NCI-H2227 treated with DMSO at 0.1 percent for 48 hours (cell line): ENCODE measurements at regions not wholly inside any gene's neighbourhood (a gene's known extent, or its start where the extent isn't known, plus 50 kb on each side); places are given as distances from the start of the nearest gene placed in this dataset.
"Not testable (repeated sequence)": the region's sequence is repeated elsewhere in the genome, so short reads cannot be mapped to it uniquely, and the experiment has no call there.

Source experiments
- DNase-seq: peaks from one replicate; lab custom pipeline; 2025; lab: John Stamatoyannopoulos, UW

DNA sequence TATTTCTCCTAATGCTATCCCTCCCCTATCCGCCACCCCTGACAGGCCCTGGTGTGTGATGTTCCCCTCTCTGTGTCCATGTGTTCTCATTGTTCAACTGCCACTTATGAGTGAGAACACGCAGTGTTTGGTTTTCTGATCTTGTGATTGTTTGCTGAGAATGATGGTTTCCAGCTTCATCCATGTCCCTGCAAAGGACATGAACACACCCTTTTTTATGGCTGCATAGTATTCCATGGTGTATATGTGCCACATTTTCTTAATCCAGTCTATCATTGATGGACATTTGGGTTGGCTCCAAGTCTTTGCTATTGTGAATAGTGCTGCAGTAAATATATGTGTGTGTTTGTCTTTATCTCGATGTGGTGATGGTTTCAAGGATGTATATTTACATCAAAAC lies 353.4 kb downstream of the PTPRU start:
- DNase-seq, result not testable (repeated sequence)

DNA sequence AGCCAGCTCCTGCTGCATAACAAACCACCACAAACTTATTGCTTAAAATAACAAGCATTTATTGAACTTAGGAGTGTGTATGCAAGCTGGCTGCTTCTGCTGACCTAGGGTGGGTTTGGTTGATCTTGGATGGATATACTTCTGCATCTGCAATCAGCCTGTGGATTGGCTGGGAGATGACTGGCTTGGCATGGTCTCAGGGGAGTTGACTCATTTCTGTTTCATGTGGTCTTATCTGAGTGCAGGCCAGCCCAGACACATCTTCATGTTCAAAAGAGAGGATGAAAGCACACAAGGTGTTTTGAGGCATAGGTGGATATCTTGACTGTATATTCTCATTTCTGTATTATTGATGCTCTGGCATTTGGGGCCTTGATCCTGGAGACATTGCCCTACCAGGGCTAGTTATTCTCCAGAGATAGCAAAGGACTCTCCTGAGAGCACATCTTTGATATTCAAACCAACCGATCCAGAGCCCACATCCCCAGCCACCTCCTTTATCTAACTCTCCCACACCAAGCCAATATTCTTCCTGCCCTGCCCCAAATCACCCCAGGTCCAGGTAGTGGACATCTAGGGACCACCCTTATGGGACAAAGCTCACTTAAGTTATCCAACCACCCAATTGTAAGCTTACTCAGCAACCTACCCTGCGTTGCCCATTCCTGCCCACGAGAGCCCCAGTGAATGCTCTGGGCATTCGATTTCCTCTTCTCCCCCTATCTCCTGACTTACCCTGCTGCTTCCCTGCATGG lies 350.8 kb downstream of the PTPRU start:
- DNase-seq, result no peak

- no peak for DNase-seq
Measured at GRCh38 chr1:29586215-29586614, 349.9 kb downstream of the PTPRU start.

GRCh38 chr1:29585656-29586055 lies 349.3 kb downstream of the PTPRU start:
- DNase-seq, result no peak

DNA sequence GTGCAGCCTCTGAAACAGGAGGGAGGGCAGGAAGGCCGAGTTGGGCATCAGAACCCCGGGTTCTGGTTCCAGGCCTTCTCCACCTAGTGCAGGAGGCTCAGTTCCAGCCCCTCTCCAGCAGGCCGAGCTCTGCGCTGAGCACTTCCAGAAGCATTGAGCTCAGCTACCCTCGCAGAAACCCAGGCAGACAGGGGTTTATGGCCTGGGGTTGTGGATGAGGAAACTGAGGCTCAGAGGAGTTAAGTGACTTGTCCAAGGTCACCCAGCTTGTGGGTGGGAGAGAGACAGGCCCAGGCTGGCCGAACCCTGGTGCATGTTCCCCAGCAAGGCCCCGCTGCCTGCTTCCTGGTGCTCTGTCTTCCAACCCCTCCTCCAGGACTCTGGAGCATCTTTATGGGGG lies 348.9 kb downstream of the PTPRU start:
- DNase-seq, result no peak

DNA sequence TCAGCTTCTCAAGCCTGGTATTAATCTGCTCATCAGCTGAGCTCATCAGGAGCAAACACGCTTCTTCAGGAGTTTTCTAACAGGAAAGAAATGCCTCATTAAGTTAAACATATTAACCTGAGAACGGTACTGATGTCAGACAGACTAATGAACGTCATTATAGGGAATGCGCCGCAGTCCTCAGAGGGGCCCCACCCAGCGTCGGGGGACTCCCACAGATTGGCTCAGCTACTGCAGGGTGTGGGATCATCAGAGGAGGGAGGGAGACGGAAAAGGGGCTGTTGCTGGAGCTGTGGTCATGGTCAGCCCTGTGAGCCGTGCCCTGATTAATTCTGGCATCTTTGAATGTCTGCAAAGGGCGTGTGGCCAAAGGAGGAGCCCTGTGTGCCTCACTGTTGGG lies 348.5 kb downstream of the PTPRU start:
- DNase-seq, result no peak

GRCh38 chr1:29584362-29584761 lies 348.0 kb downstream of the PTPRU start:
- no peak for DNase-seq

DNA sequence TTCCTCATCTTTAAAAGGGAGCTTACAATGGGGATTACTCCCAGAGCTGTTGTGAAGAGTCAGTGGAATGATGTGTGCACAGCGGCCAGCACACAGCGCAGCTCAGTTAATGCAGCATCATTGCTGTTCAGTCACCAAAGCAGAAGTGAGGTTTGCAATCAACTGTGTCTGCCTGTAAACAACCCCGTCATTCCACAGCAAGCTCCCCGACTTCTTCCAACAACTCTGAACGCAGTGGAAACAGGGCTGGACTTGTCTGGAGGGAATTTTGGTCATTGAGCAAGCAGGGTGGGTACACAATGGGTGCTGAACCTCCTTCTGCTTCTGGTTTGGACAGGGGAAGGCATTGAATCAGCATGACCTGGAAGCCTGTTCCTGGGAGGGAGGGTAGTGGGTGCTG lies 347.4 kb downstream of the PTPRU start:
- DNase-seq, result no peak

GRCh38 chr1:29581256-29581655 lies 344.9 kb downstream of the PTPRU start:
- no peak for DNase-seq

- DNase-seq, result no peak
Measured at GRCh38 chr1:29579821-29580425, 343.6 kb downstream of the PTPRU start.

GRCh38 chr1:29577512-29577911 lies 341.2 kb downstream of the PTPRU start:
- no peak for DNase-seq

DNA sequence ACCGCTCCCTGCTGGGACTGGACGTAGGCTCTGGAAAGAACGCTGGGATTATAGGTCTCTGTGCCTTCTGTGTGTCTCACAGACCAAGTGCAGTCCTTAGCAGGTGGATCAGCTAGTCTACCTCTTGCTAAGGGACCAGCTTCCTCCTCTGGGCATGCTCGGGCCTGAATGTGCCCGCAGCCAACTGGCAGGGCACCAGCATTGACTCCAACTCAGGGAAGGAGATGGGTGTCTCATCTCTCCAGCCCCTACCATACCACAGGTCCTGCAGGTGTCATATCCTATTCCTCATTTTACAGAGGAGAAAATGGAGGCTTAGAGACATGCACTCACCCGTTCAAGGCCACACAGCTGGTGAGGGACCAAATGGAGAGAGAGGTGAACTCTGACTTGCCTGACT lies 340.2 kb downstream of the PTPRU start:
- no peak for DNase-seq

DNA sequence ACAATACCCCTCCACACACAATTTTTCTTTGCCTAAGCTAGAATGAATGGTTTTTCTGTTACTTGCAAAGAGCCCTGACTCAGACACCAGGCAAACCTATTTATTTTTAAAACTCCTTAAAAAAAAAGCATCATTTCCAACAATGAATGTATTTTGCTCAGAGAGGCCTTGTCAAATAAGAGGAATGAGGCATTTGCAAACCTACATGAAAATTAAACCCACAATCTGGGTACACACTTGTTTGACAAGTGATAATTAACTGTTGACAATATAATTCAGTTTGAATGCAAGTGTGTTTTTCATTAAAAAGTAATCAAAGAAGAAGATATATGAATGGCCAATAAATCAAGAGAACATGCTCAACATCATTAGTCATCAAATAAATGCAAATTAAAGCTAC lies 339.5 kb downstream of the PTPRU start:
- no peak for DNase-seq

GRCh38 chr1:29575277-29575676 lies 339.0 kb downstream of the PTPRU start:
- DNase-seq, result no peak

DNA sequence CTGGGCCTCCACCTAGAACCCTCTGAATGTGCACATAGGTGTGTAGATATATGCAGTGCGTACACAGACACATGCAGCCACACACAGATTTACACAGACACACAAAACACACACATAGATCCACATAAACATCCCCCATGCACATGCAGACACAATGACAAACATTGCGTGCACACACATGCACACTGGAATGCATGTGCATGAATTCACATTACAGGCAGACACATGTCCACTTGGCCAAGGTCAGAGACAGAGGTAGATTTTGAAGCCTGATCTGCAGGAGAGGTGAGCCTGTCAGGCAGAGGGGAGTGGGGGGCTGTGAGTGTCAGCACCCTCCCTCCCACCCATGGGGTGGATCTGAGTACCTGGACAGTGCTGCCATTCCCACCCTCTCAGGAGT lies 338.5 kb downstream of the PTPRU start:
- DNase-seq, result no peak

DNA sequence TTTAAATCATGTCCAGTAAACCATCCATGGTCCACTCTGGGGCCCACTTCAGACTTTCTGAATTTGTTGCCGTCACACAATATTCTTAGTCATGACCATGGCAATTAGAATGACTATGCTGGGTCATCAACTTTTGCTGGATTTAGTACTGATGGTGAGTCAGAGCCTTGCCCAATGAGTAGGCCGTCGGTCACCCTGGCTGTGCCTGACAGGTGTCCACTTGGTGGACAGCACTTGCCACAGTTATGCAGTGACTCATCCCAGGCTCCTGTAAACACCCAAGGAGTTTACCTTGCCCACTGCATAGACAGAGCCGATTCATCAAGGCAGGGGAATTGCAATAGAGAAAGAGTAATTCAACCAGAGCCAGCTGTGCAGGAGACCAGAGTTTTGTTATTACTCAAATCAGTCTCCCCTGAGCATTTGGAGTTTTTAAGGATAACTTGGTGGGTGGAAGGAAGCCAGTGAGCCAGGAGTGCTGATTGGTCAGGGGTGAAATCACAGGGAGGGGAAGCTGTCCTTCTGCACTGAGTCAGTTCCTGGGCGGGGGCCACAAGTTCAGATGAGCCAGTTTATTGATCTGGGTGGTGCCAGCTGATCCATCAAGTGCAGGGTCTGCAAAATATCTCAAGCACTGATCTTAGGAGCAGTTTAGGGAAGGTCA lies 333.8 kb downstream of the PTPRU start:
- no peak for DNase-seq

GRCh38 chr1:29567257-29567656 lies 330.9 kb downstream of the PTPRU start:
- DNase-seq, result no peak

DNA sequence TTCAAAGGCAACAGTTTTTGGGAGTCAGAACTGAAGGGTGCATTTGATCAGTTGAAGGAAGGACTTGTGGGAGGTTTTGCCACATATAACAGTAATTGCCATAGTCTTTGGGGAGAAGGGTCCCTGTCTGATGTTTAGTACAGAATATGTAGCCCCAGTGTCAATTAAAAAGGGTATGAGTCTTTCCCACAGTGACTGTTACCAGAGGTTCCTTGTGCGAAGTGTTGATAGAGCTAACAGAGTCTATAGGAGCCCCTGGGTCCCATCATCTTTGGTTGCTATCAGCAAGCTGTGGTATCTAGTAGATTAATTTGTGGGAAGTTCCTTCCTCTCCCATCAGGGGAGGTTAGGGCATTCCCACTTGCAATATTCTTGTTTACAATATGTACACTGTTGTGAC lies 329.2 kb downstream of the PTPRU start:
- no peak for DNase-seq

GRCh38 chr1:29563571-29563970 lies 327.2 kb downstream of the PTPRU start:
- no peak for DNase-seq

GRCh38 chr1:29563092-29563491 lies 326.8 kb downstream of the PTPRU start:
- DNase-seq, result no peak

DNA sequence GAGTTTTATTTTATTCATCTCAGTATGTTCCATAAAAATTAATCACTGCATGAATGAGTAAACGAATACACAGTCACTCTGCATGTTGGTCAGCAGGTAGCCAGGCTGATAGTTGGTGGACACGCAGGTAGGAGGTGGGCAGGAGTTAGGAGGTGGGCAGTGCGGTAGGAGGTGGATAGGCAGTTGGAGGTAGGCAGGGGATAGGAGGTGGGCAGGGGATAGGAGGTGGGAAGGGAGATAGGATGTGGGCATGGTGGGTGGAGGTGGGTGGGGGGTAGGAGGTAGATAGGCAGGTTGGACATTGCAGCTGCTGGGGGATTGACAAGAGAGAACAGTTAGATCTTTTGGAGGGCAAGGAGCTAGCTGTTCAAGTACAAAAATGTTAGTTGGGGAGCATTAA lies 322.7 kb downstream of the PTPRU start:
- no peak for DNase-seq

- no peak for DNase-seq
Measured at GRCh38 chr1:29557701-29558600, 321.6 kb downstream of the PTPRU start.
